Liver (tissue), 8 donors: ENCODE measurements at regions not wholly inside any gene's neighbourhood (a gene's known extent, or its start where the extent isn't known, plus 50 kb on each side); places are given as distances from the start of the nearest gene placed in this dataset.

Experiments used
- DNase-seq: peaks from one replicate; pipeline ENCODE4 v3.0.0-alpha.2; 2017; ENCODE audit warnings: low spot score
- H3K27ac ChIP-seq, 2 donors: one replicate each; pipeline ENCODE4 v1.7.0; 2013; ENCODE audit warnings: inconsistent platforms in 2 of 2, low read length in 2 of 2, control low read depth in 1 of 2, low read depth in 1 of 2, mild to moderate bottlenecking in 1 of 2
- H3K27me3 ChIP-seq, 4 donors: one replicate each; pipeline versions ENCODE4 v1.6.1 to v1.7.0; 2013; ENCODE audit warnings: low read length in 3 of 4, inconsistent platforms in 1 of 4, mild to moderate bottlenecking in 1 of 4, moderate library complexity in 1 of 4; ENCODE audit not compliant: control insufficient read depth in 4 of 4, insufficient read depth in 4 of 4
- H3K36me3 ChIP-seq, 4 donors: one replicate each; pipeline versions ENCODE4 v1.6.1 to v1.7.0; 2013; ENCODE audit warnings: low read length in 3 of 4, mild to moderate bottlenecking in 3 of 4, low read depth in 1 of 4, moderate library complexity in 1 of 4; ENCODE audit not compliant: control insufficient read depth in 4 of 4, insufficient read depth in 3 of 4
- H3K4me1 ChIP-seq, 4 donors: one replicate each; pipeline versions ENCODE4 v1.6.1 to v1.7.0; 2013; ENCODE audit warnings: low read length in 3 of 4, mild to moderate bottlenecking in 3 of 4, moderate library complexity in 1 of 4; ENCODE audit not compliant: control insufficient read depth in 4 of 4, insufficient read depth in 4 of 4
- H3K4me3 ChIP-seq, 3 donors: one replicate each; pipeline versions ENCODE4 v1.6.1 to v1.7.0; 2013; ENCODE audit warnings: low read length in 3 of 3, control low read depth in 1 of 3, low read depth in 1 of 3, mild to moderate bottlenecking in 1 of 3
- H3K9ac ChIP-seq, 2 donors: one replicate each; pipeline ENCODE4 v1.7.0; 2013; ENCODE audit warnings: low read length in 2 of 2, mild to moderate bottlenecking in 2 of 2, moderate library complexity in 2 of 2, control low read depth in 1 of 2, low read depth in 1 of 2
- H3K9me3 ChIP-seq, 4 donors: one replicate each; pipeline versions ENCODE4 v1.6.1 to v1.7.0; 2013; ENCODE audit warnings: low read length in 3 of 4; ENCODE audit not compliant: control insufficient read depth in 4 of 4
- FOXA1 ChIP-seq: IDR thresholded peaks from 2 replicates; pipeline ENCODE4 v1.6.1; 2016; ENCODE audit warnings: antibody characterized with exemption
- FOXA2 ChIP-seq: IDR thresholded peaks from 2 replicates; pipeline ENCODE4 v1.6.1; 2016; ENCODE audit warnings: antibody characterized with exemption
- GABPA ChIP-seq, 2 donors: IDR thresholded peaks in 1 of 2; conservative IDR thresholded peaks in 1 of 2; 2 replicates each; pipeline ENCODE4 v1.6.1; 2016; ENCODE audit warnings: antibody characterized with exemption in 2 of 2, mild to moderate bottlenecking in 1 of 2, moderate library complexity in 1 of 2
- HNF4G ChIP-seq: IDR thresholded peaks from 2 replicates; pipeline ENCODE4 v1.6.1; 2016; ENCODE audit warnings: antibody characterized with exemption
- NR2F2 ChIP-seq: IDR thresholded peaks from 2 replicates; pipeline ENCODE4 v1.6.1; 2016; ENCODE audit warnings: antibody characterized with exemption
- RAD21 ChIP-seq, 2 donors: IDR thresholded peaks; 2 replicates each; pipeline ENCODE4 v1.6.1; 2016; ENCODE audit warnings: antibody characterized with exemption in 2 of 2, mild to moderate bottlenecking in 2 of 2
- SP1 ChIP-seq: IDR thresholded peaks from 2 replicates; pipeline ENCODE4 v1.6.1; 2018; ENCODE audit warnings: antibody characterized with exemption, mild to moderate bottlenecking
- YY1 ChIP-seq: IDR thresholded peaks from 2 replicates; pipeline ENCODE4 v1.6.1; 2016; ENCODE audit warnings: antibody characterized with exemption, mild to moderate bottlenecking
- ZBTB33 ChIP-seq: IDR thresholded peaks from 2 replicates; pipeline ENCODE4 v1.6.1; 2016; ENCODE audit warnings: antibody characterized with exemption
- WGBS: extraction: QIAGEN DNeasy Blood & Tissue Kit; methylation state at CpG from one replicate; pipeline ENCODE4 v1.1.7; 2013; 5-methylcytosine and 5-hydroxymethylcytosine counted together
- TF ChIP-seq, protein P1 (sequence below): IDR thresholded peaks from 2 replicates; pipeline ENCODE4 v1.6.1; 2016; ENCODE audit warnings: antibody characterized with exemption, mild to moderate bottlenecking
- TF ChIP-seq, protein P2 (sequence below): fragments of 150-350 bp; IDR thresholded peaks from 2 replicates; pipeline ENCODE4 v1.5.1; 2017; ENCODE audit warnings: improper control_type of control experiment, low read depth, low read length; ENCODE audit not compliant: missing input control
- TF ChIP-seq, protein P3 (sequence below): IDR thresholded peaks from 2 replicates; pipeline ENCODE4 v1.6.1; 2016; ENCODE audit warnings: antibody characterized with exemption
- TF ChIP-seq, protein P4 (sequence below): IDR thresholded peaks from 2 replicates; pipeline ENCODE4 v1.6.1; 2016; ENCODE audit warnings: antibody characterized with exemption
- donor health status: healthy.
- donor health status: healthy.
- donor health status: healthy.
- donor health status: healthy.
- donor health status: healthy.

GRCh38 chrX:20906571-20906970 is 467.6 kb upstream of the CNKSR2 start:
- TF ChIP-seq, protein P1, sequence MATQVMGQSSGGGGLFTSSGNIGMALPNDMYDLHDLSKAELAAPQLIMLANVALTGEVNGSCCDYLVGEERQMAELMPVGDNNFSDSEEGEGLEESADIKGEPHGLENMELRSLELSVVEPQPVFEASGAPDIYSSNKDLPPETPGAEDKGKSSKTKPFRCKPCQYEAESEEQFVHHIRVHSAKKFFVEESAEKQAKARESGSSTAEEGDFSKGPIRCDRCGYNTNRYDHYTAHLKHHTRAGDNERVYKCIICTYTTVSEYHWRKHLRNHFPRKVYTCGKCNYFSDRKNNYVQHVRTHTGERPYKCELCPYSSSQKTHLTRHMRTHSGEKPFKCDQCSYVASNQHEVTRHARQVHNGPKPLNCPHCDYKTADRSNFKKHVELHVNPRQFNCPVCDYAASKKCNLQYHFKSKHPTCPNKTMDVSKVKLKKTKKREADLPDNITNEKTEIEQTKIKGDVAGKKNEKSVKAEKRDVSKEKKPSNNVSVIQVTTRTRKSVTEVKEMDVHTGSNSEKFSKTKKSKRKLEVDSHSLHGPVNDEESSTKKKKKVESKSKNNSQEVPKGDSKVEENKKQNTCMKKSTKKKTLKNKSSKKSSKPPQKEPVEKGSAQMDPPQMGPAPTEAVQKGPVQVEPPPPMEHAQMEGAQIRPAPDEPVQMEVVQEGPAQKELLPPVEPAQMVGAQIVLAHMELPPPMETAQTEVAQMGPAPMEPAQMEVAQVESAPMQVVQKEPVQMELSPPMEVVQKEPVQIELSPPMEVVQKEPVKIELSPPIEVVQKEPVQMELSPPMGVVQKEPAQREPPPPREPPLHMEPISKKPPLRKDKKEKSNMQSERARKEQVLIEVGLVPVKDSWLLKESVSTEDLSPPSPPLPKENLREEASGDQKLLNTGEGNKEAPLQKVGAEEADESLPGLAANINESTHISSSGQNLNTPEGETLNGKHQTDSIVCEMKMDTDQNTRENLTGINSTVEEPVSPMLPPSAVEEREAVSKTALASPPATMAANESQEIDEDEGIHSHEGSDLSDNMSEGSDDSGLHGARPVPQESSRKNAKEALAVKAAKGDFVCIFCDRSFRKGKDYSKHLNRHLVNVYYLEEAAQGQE: no peak
- TF ChIP-seq, protein P2, sequence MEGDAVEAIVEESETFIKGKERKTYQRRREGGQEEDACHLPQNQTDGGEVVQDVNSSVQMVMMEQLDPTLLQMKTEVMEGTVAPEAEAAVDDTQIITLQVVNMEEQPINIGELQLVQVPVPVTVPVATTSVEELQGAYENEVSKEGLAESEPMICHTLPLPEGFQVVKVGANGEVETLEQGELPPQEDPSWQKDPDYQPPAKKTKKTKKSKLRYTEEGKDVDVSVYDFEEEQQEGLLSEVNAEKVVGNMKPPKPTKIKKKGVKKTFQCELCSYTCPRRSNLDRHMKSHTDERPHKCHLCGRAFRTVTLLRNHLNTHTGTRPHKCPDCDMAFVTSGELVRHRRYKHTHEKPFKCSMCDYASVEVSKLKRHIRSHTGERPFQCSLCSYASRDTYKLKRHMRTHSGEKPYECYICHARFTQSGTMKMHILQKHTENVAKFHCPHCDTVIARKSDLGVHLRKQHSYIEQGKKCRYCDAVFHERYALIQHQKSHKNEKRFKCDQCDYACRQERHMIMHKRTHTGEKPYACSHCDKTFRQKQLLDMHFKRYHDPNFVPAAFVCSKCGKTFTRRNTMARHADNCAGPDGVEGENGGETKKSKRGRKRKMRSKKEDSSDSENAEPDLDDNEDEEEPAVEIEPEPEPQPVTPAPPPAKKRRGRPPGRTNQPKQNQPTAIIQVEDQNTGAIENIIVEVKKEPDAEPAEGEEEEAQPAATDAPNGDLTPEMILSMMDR: no peak
- TF ChIP-seq FOXA2 (no peak), GABPA (IDR thresholded peaks at IDR 0.05 in 1 of 2, conservative IDR thresholded peaks at IDR 0.05 in 1 of 2) (no peak), FOXA1 (no peak), HNF4G (no peak), SP1 (no peak), NR2F2 (no peak), ZBTB33 (no peak)
- TF ChIP-seq, protein P3, sequence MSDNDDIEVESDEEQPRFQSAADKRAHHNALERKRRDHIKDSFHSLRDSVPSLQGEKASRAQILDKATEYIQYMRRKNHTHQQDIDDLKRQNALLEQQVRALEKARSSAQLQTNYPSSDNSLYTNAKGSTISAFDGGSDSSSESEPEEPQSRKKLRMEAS: no peak
- DNase-seq: no peak
- Histone ChIP-seq H3K36me3 (no peaks in the 10 kb centered on the region), H3K27me3 (no peaks in the 10 kb centered on the region), H3K9ac (no peak overlapping the region), H3K4me1 (no peaks in the 10 kb centered on the region), H3K9me3 (no peaks in the 10 kb centered on the region), H3K27ac (no peak overlapping the region), H3K4me3 (no peak overlapping the region)

DNA sequence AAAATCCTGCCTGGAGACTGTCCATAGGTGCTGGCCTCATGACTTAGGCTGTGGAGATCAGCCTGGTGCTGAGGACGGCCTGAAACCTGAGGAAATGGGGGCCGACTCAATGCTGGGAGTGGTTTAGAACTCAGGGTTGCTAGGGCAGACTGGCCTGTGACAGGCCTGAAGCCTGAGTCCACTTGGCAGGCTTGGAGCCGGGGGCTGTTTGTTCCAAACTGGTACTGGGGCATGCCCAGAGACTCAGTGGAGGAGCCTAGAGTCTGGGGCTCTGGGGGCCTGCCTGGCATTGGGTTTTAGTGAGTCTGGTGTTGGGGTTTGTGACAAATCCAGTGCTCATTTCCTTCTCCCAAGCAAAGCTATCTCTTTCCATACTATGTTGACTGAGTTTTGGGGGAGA is 489.7 kb upstream of the CNKSR2 start:
- no peak overlapping the region for H3K27ac ChIP-seq
- no peak overlapping the region for H3K9ac ChIP-seq
- H3K9me3 ChIP-seq: peaks cover 0 to 5% (median 0%) of the 10 kb centered on the region in 4 donors
- TF ChIP-seq ZBTB33: no peak
- no peak for TF ChIP-seq YY1
- TF ChIP-seq RAD21 (IDR thresholded peaks at IDR 0.05): no peak
- TF ChIP-seq, protein P3: no peak
- TF ChIP-seq, protein P4, sequence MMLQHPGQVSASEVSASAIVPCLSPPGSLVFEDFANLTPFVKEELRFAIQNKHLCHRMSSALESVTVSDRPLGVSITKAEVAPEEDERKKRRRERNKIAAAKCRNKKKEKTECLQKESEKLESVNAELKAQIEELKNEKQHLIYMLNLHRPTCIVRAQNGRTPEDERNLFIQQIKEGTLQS: no peak
- no peaks in the 10 kb centered on the region for H3K4me1 ChIP-seq
- DNase-seq: no peak
- H3K4me3 ChIP-seq: no peak overlapping the region
- WGBS: 89% methylated on average over 3 of the region's 3 CpGs
- H3K27me3 ChIP-seq: no peaks in the 10 kb centered on the region
- no peaks in the 10 kb centered on the region for H3K36me3 ChIP-seq
